ENCODE measurements at regions not wholly inside any gene's neighbourhood (a gene's known extent, or its start where the extent isn't known, plus 50 kb on each side); places are given as distances from the start of the nearest gene placed in this dataset.

DNA sequence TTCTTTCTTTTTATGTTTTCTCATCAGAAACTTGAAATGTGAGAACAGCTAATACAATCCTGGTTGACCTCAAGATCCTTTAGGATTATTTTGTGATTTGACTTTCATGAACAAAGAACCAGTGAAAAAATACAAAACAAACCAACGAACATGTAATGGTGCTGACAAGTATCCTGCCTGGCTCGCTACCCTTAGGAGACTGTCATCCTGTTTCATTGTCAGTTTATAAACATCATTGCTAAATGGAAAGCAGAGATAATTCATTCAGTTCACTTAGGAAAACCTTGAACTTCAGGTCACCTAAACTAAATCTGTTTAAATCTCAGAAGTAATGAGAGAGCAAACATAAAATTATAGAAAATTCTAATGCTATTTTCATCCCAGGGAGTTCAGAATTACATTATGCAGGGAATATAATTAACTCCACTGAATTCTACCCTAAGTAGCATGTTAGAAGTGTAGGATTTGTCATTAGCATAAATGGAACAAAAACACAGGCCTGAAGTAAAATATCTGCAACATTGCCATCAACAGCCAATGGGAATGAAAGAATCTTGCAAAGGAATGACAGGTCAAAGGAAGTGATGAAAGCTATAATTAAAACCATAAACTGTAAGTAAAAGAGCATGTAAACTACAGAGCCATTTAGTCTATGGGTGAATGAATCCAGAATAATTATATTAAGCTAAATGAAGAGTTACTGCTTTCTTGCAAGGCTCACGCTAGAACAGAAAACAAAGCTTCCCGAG, 401.2 kb upstream of the MANEA start:
- Histone ChIP-seq H2AFZ (ENCODE audit: low read length) (no peak overlapping the region), H3K36me3 (replicated peaks in 1 of 2; ENCODE audit: control insufficient read depth in 1 of 2, insufficient read depth in 2 of 2, low read length in 2 of 2) (no peaks in the 10 kb centered on the region), H3K9me3 (ENCODE audit: low read length) (no peaks in the 10 kb centered on the region), H3K9ac (ENCODE audit: insufficient read depth, low read depth, low read length) (no peak overlapping the region), H4K20me1 (ENCODE audit: insufficient read depth, low read length) (no peaks in the 10 kb centered on the region), H3K27me3 (ENCODE audit: control insufficient read depth in 1 of 2, insufficient read depth in 2 of 2, low read length in 2 of 2) (no peaks in the 10 kb centered on the region), H3K27ac (ENCODE audit: extremely low read length, insufficient read depth, low read length) (no peak overlapping the region), H3K4me1 (ENCODE audit: insufficient read depth, low read length) (no peaks in the 10 kb centered on the region), H3K4me2 (ENCODE audit: low read depth, low read length) (no peak overlapping the region), H3K79me2 (ENCODE audit: insufficient read depth, low read length) (no peaks in the 10 kb centered on the region), H3K4me3 (replicated peaks in 1 of 3; ENCODE audit: insufficient read depth in 1 of 3, low read depth in 2 of 3, low read length in 3 of 3) (no peak overlapping the region)
- FAIRE-seq (no peak), DNase-seq (ENCODE audit: low spot score) (no peak), ATAC-seq (no peak)
- WGBS (ENCODE audit: low lambda C conversion rate): 1% methylated on average over 4 of the region's 4 CpGs
- BruUV-seq (replicated peaks): no TSS peak
- ChIA-PET CTCF (ENCODE audit: low intra/inter-chr PET ratio, low total read pairs) (no interaction called here), POLR2A (no interaction called here)
- intact Hi-C loops (cut with micrococcal nuclease; ENCODE audit: unreplicated experiment) (no loop called here), in situ Hi-C loops (cut with HindIII; ENCODE audit: extremely low pct_ligation_motif_present, low pct_unique_long_range_greater_than_20kb) (no loop called here)
- TF ChIP-seq, protein P1, sequence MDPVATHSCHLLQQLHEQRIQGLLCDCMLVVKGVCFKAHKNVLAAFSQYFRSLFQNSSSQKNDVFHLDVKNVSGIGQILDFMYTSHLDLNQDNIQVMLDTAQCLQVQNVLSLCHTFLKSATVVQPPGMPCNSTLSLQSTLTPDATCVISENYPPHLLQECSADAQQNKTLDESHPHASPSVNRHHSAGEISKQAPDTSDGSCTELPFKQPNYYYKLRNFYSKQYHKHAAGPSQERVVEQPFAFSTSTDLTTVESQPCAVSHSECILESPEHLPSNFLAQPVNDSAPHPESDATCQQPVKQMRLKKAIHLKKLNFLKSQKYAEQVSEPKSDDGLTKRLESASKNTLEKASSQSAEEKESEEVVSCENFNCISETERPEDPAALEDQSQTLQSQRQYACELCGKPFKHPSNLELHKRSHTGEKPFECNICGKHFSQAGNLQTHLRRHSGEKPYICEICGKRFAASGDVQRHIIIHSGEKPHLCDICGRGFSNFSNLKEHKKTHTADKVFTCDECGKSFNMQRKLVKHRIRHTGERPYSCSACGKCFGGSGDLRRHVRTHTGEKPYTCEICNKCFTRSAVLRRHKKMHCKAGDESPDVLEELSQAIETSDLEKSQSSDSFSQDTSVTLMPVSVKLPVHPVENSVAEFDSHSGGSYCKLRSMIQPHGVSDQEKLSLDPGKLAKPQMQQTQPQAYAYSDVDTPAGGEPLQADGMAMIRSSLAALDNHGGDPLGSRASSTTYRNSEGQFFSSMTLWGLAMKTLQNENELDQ (CRISPR knock-in tag; IDR thresholded peaks at IDR 0.05; ENCODE audit: borderline replicate concordance): no peak
- TF ChIP-seq, protein P2, sequence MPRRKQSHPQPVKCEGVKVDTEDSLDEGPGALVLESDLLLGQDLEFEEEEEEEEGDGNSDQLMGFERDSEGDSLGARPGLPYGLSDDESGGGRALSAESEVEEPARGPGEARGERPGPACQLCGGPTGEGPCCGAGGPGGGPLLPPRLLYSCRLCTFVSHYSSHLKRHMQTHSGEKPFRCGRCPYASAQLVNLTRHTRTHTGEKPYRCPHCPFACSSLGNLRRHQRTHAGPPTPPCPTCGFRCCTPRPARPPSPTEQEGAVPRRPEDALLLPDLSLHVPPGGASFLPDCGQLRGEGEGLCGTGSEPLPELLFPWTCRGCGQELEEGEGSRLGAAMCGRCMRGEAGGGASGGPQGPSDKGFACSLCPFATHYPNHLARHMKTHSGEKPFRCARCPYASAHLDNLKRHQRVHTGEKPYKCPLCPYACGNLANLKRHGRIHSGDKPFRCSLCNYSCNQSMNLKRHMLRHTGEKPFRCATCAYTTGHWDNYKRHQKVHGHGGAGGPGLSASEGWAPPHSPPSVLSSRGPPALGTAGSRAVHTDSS (CRISPR knock-in tag; conservative IDR thresholded peaks at IDR 0.05): no peak
- no peak for TF ChIP-seq ARHGAP35 (CRISPR knock-in tag; IDR thresholded peaks at IDR 0.05; ENCODE audit: borderline replicate concordance)
- TF ChIP-seq ZNF660 (CRISPR knock-in tag; IDR thresholded peaks at IDR 0.05; ENCODE audit: borderline replicate concordance, low read depth): no peak
- no peak for TF ChIP-seq ZNF775 (CRISPR knock-in tag; IDR thresholded peaks at IDR 0.05; ENCODE audit: borderline replicate concordance)
- TF ChIP-seq ATM (IDR thresholded peaks at IDR 0.05; ENCODE audit: borderline replicate concordance): no peak
- TF ChIP-seq SP140L (CRISPR knock-in tag; IDR thresholded peaks at IDR 0.05; ENCODE audit: borderline replicate concordance): no peak
- no peak for TF ChIP-seq ZNF20 (CRISPR knock-in tag; IDR thresholded peaks at IDR 0.05)
- TF ChIP-seq, protein P3, sequence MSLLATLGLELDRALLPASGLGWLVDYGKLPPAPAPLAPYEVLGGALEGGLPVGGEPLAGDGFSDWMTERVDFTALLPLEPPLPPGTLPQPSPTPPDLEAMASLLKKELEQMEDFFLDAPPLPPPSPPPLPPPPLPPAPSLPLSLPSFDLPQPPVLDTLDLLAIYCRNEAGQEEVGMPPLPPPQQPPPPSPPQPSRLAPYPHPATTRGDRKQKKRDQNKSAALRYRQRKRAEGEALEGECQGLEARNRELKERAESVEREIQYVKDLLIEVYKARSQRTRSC (CRISPR knock-in tag; IDR thresholded peaks at IDR 0.05; ENCODE audit: low read depth): no peak
- TF ChIP-seq, protein P4, sequence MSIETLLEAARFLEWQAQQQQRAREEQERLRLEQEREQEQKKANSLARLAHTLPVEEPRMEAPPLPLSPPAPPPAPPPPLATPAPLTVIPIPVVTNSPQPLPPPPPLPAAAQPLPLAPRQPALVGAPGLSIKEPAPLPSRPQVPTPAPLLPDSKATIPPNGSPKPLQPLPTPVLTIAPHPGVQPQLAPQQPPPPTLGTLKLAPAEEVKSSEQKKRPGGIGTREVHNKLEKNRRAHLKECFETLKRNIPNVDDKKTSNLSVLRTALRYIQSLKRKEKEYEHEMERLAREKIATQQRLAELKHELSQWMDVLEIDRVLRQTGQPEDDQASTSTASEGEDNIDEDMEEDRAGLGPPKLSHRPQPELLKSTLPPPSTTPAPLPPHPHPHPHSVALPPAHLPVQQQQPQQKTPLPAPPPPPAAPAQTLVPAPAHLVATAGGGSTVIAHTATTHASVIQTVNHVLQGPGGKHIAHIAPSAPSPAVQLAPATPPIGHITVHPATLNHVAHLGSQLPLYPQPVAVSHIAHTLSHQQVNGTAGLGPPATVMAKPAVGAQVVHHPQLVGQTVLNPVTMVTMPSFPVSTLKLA (IDR thresholded peaks at IDR 0.05): no peak
- no peak for TF ChIP-seq GATAD2A (CRISPR knock-in tag; IDR thresholded peaks at IDR 0.05)
- TF ChIP-seq, protein P5, sequence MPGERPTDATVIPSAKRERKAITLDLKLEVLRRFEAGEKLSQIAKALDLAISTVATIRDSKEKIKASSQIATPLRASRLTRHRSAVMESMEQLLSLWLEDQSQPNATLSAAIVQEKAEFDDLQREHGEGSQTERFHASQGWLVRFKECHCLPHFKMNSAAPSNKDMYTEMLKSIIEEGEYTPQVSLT (CRISPR knock-in tag; IDR thresholded peaks at IDR 0.05; ENCODE audit: borderline replicate concordance, low read depth): no peak
- TF ChIP-seq RARG (CRISPR knock-in tag; IDR thresholded peaks at IDR 0.05; ENCODE audit: low read depth): no peak
- no peak for TF ChIP-seq ZNF468 (CRISPR knock-in tag; IDR thresholded peaks at IDR 0.05)
- no peak for TF ChIP-seq HNRNPLL (IDR thresholded peaks at IDR 0.05; ENCODE audit: low read depth, low read length, poor library complexity, severe bottlenecking)
